ENCODE measurements at regions not wholly inside any gene's neighbourhood (a gene's known extent, or its start where the extent isn't known, plus 50 kb on each side); places are given as distances from the start of the nearest gene placed in this dataset.
"Not testable (repeated sequence)": the region's sequence is repeated elsewhere in the genome, so short reads cannot be mapped to it uniquely, and the experiment has no call there.

DNA sequence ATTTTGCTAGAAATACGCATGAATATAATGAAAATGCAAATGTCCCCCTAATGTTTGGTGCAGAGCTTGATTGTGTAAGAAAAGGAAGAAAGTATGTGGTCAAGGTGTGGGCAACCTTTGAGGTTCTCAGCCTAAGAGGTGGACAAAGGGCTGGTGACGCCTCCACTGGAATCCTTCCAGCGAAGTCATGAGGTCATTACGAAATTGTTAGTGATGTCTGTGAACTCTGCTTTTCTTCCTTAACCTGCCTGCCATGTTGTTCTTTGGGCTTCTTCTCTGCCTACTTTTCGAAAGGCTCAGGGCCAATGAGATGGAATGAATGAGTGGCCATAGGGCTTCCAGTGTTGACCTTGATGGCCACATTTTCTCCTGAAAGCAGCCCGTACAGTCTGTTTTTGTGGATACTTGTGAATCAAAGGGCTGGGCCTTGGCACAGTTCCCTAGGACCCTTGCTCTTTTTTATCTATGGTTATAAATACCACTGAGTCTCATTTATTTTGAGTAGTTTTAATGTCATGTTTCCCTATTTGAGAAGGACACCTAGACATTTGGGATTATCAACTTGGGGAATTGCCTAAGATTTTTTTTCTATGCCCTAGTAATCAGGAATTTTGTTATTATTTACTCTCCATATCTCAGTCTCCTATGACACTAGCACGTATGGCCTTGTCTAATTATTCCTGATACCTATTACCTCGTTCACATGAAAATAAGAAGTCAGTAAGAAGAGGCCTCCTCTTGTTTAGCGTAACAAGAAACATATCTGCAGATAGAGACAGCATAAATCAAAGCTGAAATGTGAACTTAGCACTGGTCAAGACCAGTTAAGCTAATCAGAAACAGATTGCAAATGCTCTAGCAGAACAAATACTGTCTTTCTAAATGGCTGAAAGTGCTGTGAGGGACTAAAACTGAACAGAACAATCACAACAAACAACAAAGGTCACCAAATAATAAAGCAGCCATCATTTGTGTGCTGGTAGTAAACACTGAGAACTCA, 334.6 kb downstream of the BCL2L11 start:
- not testable (repeated sequence) for DNase-seq

DNA sequence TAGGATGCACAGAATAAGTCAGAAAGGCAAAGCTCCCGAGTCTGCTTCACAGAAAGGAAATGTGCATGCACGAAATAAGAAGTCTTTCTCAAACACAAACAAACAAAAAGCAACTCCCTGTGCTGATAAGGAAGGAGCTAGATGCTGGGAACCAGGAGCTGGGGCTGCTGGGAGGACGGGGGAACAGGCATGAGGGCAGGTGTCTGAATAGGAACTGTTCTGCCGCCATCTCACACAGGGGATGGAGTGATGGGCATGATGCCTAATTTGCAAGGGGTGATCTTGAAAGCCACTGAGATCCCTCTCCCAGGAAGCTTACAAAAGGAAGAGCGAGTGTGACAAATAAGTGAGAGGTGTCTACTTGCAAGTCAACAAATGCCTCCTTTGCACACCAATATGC, 336.5 kb downstream of the BCL2L11 start:
- DNase-seq: not testable (repeated sequence)

DNA sequence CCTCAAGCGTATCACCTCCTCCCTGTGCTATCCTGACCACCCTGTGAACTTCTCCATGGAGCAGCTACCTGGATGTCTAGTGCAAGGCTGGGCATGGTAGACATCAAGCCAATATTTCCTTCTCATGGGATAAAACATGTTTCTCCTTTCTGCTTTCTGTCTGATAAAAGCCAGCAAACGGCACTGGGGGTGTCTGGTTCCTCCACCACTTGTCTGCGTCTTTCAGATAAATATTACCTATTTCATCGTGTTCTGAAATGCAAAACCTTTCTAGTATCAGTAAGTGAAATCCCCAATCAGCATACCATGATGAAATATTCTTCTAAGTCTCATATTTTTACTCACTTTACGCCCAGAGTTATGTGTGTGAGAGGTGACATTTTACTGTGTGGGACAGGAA, 340.2 kb downstream of the BCL2L11 start:
- not testable (repeated sequence) for DNase-seq

DNA sequence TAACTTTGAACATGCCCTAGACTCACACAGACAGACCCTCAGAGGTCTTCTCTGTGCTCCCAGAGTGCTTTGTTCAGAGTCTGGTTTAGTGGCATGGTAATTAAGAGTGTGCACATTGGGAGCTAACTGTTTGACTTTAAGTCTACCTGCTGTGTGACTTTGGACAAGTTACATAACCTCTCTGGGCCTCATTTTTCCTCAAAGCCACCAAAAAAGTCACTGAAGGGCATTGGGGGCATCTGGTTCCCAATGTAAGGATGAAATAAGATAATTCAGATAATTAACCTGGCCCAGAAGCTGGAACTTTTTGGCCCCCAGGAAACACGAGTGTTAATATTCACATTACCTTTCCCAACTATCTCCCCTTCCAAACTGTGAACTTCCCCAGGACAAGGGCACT, 341.1 kb downstream of the BCL2L11 start:
- DNase-seq: not testable (repeated sequence)

DNA sequence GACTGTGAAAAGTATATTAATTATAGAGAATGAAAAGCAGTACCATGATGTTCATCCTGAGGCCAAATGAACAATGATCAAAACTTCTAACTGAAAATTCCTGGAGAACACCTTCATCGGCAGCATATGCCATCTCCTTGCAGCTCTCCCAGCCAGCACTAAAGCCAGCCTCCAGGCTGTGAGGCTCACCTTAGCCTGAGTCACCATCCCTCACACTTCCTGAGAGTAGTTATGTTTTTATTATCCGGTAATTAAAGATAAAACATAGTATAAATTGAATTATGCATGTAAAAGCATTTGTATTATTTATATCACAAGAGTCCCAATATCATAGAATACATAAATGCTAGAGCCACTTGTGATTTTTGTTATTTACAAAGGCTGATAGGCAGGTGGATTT, 341.9 kb downstream of the BCL2L11 start:
- not testable (repeated sequence) for DNase-seq

DNA sequence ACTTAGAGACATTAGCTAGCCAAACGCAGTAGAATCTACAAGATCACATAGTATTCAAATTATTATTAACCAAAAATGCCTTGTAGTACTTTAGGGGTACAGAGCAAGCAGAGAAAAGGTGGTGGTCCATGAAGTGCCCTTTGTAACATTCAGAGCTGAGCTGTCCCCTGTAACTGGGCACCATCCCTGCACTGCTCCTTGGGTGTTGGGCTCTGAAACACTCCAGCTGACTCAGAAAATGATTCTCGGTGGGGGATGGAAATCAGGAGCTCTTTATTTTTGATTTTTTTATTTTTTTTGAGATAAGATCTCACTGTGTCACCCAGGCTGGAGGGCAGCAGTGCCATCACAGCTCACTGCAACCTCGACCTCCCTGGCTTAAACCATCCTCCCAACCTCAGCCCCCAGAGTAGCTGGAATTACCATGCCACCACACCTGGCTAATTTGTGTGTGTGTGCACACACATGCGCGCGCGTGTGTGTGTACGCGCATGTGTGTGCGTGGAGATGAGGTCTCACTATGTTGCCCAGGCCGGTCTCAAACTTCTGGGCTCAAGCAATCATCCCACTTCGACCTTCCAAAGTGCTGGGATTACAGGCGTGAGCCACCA, 342.6 kb downstream of the BCL2L11 start:
- peak in 1 of 2 donors; percentile 25 for DNase-seq

DNA sequence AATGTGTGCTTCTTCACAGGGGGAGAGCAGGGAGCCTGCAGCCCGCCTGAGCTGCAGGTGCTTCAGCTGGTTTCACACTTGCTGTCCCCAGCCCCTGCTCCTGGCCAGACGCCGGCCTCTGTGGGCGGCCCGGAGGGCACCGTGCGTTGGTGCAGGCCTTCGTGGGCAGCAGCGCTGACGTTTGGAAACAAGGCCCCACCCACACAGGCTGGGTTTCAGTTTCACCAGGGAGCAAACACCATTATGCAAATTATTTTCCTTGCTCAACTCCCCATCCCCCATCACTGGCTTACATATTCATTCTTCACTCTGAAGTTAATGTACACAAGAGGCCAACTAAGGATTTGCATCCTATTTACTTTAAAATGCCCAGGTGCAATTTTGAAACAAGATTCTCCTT, 343.2 kb downstream of the BCL2L11 start:
- DNase-seq: peak; percentile 28 to 65

DNA sequence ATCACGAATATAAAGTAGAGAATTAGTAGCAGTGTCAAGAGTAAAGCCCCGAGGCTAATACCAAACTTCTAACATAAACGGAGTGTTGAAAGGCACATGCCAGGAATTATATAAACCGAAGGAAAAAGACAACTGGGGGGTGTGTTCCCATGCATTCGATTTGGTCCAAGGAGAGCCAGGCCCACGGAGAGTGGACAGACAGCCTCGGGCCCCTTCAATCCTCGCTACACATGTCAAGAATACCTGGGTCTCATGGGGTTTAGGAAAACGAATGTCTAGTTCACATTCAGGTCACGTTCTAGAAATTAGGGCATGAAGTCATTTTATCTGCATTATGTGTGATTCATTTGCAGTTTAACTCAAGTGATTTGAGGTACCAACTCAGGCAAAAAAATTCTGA, 343.7 kb downstream of the BCL2L11 start:
- DNase-seq: not testable (repeated sequence)

DNA sequence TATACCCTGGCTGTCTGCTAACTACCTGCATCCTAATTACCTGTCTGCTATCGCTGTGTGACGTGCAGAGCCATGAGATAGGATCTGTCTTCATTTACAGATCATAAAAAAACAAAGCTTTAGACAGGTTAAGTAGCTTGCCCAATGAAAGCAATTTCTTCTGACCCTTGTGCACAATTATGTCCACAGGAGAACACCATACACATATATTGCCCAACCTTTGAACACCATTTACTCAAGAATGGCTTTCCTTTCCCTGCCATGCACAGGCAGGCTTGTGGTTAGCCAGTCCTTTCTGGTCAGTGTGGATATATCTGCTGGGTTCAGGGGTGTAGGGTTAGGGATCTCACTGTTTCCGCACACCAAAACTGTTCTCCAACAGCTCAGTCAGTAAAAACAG, 344.8 kb downstream of the BCL2L11 start:
- DNase-seq: not testable (repeated sequence)

DNA sequence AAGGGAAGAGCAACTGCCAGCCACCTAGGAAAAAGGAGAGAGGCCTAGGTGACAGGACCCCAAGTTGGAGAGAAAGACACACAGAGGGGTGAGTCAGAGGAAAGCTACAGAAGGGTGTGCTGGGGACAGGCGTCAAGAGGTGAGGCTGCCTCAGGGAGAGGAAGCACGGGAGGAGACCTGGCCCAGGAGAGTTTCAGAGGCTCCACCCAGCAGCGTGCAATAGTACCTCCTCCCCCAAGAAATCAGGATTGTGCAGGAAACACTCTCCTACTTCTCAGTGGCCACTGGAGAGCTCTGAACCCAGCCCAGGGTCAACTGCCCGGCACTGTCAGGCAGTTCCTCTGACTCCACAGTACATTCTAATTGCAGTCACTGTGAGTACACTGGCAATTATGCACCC, 346.0 kb downstream of the BCL2L11 start:
- not testable (repeated sequence) for DNase-seq

DNA sequence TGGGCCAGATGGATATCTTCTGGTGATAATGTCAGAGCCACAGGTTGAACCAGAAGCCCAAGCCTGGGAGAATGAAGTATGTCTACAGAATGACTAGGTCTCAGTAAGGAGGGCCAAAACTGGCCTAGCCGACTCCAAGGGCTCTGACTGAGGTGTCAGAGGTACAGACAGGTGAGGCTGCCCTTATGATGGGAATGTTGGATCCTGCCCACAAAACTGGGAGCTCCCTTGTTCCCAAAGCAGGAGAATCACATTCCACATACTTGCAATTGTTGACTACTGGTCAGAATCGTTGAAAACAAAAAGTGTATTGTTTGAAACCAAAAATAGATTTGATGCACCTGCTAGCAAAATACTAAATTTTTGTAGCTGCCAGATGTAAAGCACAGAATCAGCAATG, 350.2 kb downstream of the BCL2L11 start:
- not testable (repeated sequence) for DNase-seq

DNA sequence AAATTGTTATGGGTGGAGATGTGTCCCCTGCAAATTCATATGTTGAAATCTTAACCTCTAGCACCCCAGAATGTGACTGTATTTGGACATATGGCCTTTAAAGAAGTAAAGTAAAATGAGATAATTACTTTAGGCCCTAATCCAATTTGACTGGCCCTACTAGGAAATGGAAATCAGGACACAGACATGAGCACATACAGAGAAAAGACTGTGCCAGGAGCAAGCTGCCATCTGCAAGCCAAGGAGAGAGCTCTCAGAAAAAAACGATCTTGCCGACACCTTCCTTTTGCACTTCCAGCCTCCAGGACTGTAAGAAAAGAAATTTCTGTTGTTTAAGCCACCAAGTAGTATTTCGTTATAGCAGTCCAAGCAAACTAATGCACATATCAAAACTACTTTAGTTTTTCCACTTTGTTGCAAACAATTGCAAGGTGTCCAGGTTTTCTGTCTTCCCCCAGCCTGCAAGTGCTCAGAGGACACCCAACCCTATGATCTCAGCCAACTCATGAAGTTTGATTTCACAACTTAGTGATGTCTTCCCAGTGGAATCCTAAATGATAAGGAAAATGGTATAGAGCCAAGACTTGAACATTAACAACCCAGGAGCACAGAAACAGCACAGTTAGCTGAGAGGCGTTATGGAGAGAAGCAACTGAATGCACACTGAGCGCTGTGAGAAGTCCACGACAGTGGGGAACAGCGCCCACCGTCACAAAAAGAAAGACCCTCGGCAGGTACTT, 351.2 kb downstream of the BCL2L11 start:
- not testable (repeated sequence) for DNase-seq

DNA sequence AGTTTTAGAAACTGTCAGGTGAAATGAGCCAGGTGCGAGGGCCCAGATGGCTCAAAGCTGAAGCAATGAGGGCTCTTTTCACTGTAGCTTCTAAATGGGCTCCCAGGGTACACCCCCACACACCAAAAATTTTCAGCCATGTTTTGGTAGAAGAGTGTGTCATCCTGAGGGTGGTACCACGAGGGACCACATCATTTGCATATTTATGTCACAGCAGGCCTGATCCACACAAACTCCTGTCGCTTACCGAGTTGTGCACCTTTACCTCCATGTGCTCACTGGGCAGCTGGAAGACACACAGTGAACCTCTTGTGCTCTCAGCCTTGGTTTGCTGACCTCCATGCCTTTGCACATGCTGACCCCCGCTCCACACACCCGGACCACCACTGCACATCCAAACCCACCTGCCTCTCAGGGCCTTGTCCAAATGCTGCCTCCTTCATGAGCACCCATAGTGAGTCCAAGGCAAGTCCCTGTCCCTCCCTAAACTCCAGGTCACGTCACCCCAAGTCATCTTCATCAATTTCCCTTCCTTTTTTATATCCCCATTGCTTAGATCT, 352.2 kb downstream of the BCL2L11 start:
- DNase-seq: not testable (repeated sequence)

DNA sequence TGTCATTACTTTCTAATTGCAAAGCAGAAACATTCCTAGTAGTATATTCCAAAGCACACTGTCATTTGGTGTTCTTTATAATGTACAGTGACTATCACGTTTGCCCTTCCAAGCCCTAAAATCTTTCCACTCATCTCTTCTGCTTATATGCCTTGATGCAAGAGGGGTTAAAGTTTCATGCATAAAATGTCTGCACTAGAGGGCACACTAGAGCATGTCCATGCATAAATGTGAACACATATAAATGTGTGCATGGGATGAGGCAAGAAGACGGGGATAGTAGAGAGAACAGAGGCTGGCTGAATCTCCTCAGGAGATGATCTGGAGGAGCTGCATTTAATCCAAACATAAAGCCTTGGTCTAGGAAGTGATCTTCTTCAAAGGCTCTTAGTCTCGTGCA, 352.8 kb downstream of the BCL2L11 start:
- not testable (repeated sequence) for DNase-seq

DNA sequence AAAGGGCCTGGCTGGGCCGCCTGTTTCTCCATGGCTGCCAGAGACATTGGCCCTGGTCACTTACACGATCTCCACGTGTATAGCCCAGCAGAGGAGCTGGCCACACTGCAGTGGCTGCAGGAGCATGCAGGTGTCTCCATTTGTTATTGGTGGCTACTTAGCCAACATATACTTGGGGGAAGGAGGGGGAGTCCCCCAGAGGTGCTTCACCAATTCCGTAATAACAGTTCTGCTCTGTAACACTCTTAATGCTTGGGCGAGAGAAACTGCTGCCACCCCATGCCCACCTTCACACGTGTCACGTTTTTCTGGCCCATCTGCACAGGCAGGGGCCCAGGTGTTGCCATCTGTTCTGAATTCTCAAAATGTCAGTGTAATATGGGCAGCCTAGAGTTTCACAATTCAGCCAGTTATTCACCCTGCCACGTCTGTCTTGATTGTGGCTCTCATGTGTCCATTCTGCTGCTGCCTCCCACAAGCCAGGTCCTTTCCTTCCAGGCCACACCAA, 353.5 kb downstream of the BCL2L11 start:
- DNase-seq: not testable (repeated sequence)

DNA sequence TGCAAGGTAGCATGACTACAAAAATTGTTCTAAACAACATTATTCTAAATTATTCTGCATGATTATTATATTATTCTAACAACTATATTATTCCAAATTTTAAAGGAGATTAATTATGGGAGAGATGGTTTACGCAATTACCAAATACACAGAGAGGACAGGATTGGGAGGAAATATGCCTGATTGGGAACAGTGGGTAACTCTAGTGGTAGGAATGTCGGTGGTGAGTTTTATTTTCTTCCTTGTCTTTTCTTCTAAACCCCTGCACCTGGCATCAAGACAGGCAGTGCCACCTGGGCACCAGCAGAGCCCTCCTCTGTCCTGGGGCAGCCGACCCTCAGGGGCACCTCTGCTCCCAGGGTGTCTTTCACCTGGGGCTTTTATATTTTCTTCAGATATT, 357.6 kb downstream of the BCL2L11 start:
- not testable (repeated sequence) for DNase-seq

DNA sequence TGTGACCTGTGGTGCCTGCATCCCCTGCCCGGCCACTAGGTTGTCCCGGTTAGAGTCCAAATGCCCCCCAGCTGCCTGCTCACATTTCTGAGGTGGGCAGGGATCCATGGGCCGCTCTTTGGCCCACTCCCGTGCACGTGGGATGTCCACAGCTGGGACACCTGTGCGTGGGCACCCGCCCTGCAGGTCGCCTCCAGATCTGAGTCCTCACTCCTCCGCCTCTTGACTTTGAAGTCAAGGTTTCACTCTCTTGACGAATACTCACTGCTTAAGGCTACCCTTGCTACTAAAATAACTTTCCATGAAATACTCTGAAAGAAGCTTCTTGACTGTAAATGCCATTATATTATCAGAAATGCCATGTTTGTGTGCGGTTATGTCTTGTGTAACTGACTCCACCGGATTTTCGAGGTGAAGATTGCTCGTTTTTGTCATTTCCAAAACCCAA, 358.2 kb downstream of the BCL2L11 start:
- DNase-seq: peak in 1 of 2 donors; percentile 47

DNA sequence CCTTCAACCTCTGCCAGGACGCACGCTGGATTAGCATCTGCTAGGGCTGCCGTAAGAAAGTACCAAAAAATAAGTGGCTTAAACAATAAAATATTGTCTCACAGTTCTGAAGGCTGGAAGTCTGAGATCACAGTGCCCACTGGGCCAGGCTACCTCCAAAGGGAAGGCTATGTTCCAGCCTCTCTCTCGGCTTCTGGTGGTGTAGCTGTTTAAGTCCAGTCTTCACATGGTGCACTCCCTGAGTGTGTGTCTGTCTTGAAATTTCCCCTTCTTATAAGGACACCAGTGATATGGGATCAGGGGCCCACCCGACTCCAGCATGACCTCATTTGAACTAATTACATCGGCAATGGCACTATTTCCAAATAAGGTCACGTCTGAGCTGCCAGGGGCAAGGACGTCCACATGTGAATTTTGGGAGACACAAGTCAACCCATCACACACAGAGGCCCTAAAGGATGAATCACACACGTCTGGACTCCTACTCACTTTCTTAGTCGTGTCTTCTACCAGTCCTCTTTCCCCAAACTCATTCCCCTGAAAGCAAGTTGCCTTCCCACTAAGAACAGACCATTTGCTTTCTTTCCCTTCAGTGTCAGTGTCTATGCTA, 359.4 kb downstream of the BCL2L11 start:
- DNase-seq: peak in 1 of 2 donors; percentile 33

DNA sequence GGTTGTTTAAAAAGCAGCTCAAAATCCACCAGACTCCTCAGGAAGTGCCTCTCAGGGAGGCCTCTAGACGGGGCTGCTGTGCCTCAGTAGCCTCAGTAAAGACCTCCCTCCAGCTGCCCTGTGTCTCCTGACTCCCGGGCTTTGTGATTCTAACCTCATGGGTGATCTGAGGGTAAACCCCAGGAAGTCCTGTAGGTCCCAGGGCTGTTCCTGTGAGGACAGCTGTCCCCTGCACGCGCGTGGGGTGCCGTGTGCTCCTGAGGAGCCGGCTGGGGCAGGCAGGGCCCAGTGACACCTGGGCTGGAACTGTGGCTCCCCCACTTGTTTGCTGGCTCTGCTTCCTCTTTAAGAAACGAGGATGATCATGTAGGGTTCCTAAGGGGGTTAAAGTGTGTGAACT, 359.9 kb downstream of the BCL2L11 start:
- DNase-seq: not testable (repeated sequence)

DNA sequence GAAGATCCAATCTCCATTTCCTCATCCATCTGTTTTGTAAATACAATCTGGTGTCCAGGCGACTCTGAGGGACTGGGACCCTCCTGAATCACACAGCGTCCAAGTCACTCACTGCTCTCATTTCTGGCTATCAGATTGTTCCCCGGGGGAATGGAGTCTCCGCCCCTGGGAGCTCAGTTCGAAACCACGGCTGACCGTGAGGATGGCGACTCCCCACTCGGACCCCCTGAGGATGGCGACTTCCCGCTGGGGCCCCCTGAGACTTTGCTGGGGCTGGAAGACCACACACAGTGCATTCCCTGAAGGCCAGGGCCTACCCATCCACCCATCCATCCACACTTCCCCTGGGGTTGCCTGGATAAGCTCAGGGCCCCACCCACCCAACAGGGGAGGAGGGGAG, 360.5 kb downstream of the BCL2L11 start:
- not testable (repeated sequence) for DNase-seq

DNA sequence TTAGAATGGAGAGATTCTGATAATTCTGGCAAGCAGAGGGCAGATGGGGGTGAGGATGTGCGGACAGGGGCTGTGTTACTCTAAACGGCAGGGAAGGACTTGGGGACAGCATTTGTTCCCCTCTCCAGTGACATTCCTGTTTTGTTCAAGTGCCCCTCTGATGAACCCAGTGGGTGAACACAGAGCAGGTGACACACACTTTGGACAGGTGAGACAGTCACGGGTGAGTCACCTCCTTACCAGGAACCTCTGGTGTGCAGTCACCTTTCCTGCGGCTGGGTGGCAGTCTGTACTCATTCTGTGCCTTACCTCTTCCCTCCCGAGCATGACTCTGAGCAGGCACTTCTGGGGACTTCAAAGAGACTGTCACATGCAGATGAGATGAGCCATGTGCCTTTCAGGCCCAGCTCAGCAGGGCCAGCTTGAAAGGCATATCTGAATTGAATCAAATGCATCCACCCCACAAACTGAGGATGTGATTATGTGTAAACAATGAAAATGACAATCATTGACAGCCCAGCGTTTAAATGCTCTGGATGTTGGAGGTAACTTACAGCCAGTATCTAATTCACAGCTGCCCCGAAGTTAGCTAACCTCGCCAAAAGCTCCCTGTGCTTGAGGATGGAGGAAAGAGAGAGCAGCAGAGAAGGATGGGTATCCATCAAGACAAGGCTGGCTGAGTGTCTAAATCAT, 362.4 kb downstream of the BCL2L11 start:
- not testable (repeated sequence) for DNase-seq

Data from CD4-positive, alpha-beta T cell treated with Interleukin-4 for 1 hour (primary cell).